ENCODE measurements at regions not wholly inside any gene's neighbourhood (a gene's known extent, or its start where the extent isn't known, plus 50 kb on each side); places are given as distances from the start of the nearest gene placed in this dataset.

DNA sequence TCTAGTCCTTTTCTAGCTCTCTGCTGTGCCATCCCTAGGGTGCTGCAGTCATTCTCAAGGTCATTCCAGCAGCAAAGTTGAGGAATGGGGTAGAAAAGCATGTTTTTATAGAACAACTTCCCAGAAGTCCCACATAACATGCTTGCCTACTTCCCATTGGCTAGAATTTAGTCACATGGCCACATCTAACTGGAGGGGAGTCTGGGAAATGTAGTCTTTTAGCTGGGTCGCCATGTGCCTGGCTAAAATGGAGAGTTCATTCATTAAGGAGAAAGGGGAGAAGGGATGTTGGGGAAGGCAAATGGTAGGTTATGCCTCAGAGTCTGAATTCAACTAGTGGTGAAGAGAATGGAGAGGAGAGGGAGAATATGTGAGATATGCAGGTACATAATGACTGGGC is 85.7 kb downstream of the SLC4A3 start (continued):
- TF ChIP-seq MBD2 (IDR thresholded peaks at IDR 0.05; ENCODE audit: borderline replicate concordance, low read depth) = peak; percentile 34; the same call in 1 of the 2 replicates
- no peak for TF ChIP-seq MEF2A (IDR thresholded peaks at IDR 0.05; ENCODE audit: control insufficient read depth, low read depth, low read length)
- TF ChIP-seq STAT5B (CRISPR knock-in tag; IDR thresholded peaks at IDR 0.05) = no peak
- no peak for TF ChIP-seq ARID4B (CRISPR knock-in tag; IDR thresholded peaks at IDR 0.05)
- no peak for TF ChIP-seq ZNF146 (CRISPR knock-in tag; IDR thresholded peaks at IDR 0.05; ENCODE audit: unreplicated experiment)
- no peak for TF ChIP-seq PRMT5 (CRISPR knock-in tag; IDR thresholded peaks at IDR 0.05)
- no peak for TF ChIP-seq KLF6 (CRISPR knock-in tag; IDR thresholded peaks at IDR 0.05; ENCODE audit: borderline replicate concordance)
- peak in 1 of 2 experiments; percentile 24; a peak in 1 of 3 replicates for TF ChIP-seq CBX3 (IDR thresholded peaks at IDR 0.05; ENCODE audit: borderline replicate concordance in 1 of 2, low read length in 2 of 2)
- TF ChIP-seq TEAD4 (IDR thresholded peaks at IDR 0.05; ENCODE audit: low read length) = no peak
- TF ChIP-seq TEAD4 (CRISPR knock-in tag; IDR thresholded peaks at IDR 0.05; ENCODE audit: borderline replicate concordance) = no peak
- TF ChIP-seq ZBTB8A (IDR thresholded peaks at IDR 0.05; ENCODE audit: partially characterized antibody) = no peak
- no peak for TF ChIP-seq SREBF1 (IDR thresholded peaks at IDR 0.05; ENCODE audit: borderline replicate concordance, low read depth, low read length)
- TF ChIP-seq FOS (IDR thresholded peaks at IDR 0.05; ENCODE audit: extremely low read depth, insufficient read length) = peak; percentile 59
- no peak for TF ChIP-seq TSC22D4 (tag; IDR thresholded peaks at IDR 0.05)
- TF ChIP-seq ZNF583 (CRISPR knock-in tag; IDR thresholded peaks at IDR 0.05) = no peak
- no peak for TF ChIP-seq ZNF644 (tag; IDR thresholded peaks at IDR 0.05; ENCODE audit: low read depth)
- TF ChIP-seq, protein P1, sequence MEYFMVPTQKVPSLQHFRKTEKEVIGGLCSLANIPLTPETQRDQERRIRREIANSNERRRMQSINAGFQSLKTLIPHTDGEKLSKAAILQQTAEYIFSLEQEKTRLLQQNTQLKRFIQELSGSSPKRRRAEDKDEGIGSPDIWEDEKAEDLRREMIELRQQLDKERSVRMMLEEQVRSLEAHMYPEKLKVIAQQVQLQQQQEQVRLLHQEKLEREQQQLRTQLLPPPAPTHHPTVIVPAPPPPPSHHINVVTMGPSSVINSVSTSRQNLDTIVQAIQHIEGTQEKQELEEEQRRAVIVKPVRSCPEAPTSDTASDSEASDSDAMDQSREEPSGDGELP (CRISPR knock-in tag; IDR thresholded peaks at IDR 0.05; ENCODE audit: borderline replicate concordance) = no peak
- no peak for TF ChIP-seq ZNF584 (CRISPR knock-in tag; IDR thresholded peaks at IDR 0.05; ENCODE audit: low read depth)
- no peak for TF ChIP-seq ZNF444 (CRISPR knock-in tag; IDR thresholded peaks at IDR 0.05)
- no peak for TF ChIP-seq FOXP1 (CRISPR knock-in tag; IDR thresholded peaks at IDR 0.05)
- TF ChIP-seq ZNF184 (CRISPR knock-in tag; IDR thresholded peaks at IDR 0.05) = no peak
- TF ChIP-seq KLF16 (IDR thresholded peaks at IDR 0.05) = no peak
- no peak for TF ChIP-seq MAFK (IDR thresholded peaks at IDR 0.05; ENCODE audit: low read length)
- TF ChIP-seq, protein P2, sequence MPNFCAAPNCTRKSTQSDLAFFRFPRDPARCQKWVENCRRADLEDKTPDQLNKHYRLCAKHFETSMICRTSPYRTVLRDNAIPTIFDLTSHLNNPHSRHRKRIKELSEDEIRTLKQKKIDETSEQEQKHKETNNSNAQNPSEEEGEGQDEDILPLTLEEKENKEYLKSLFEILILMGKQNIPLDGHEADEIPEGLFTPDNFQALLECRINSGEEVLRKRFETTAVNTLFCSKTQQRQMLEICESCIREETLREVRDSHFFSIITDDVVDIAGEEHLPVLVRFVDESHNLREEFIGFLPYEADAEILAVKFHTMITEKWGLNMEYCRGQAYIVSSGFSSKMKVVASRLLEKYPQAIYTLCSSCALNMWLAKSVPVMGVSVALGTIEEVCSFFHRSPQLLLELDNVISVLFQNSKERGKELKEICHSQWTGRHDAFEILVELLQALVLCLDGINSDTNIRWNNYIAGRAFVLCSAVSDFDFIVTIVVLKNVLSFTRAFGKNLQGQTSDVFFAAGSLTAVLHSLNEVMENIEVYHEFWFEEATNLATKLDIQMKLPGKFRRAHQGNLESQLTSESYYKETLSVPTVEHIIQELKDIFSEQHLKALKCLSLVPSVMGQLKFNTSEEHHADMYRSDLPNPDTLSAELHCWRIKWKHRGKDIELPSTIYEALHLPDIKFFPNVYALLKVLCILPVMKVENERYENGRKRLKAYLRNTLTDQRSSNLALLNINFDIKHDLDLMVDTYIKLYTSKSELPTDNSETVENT (CRISPR knock-in tag; IDR thresholded peaks at IDR 0.05) = no peak
- no peak for TF ChIP-seq HLTF (IDR thresholded peaks at IDR 0.05)

Data from K562 (cell line).